ENCODE measurements at regions not wholly inside any gene's neighbourhood (a gene's known extent, or its start where the extent isn't known, plus 50 kb on each side); places are given as distances from the start of the nearest gene placed in this dataset.

DNA sequence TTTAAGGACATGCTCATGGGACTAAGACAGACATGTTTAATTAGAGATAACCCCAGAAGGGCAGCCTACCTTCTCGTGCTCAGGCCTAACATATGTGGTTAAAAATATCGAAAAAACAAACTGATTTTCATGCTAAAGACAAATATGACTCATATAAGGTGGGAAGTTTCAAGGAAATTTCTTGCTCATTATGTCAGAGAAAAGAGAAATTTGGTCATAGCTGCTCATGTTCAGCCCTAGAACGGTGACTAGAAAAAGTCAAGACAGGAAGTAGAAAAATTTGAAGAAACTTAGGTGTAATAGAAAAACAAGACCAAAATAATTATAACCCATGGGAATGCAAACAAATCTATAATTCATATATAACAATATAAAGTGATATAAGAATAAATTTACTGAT lies 120.6 kb downstream of the PRDM9 start:
- no peaks in the 10 kb centered on the region for H4K20me1 ChIP-seq (ENCODE audit: control insufficient read depth, insufficient read depth)
- H3K36me3 ChIP-seq (ENCODE audit: control insufficient read depth in 2 of 2, insufficient read depth in 2 of 2, low read length in 1 of 2) = no peaks in the 10 kb centered on the region
- H3K4me2 ChIP-seq (ENCODE audit: control insufficient read depth, insufficient read depth) = no peak overlapping the region
- no peaks in the 10 kb centered on the region for H3K27me3 ChIP-seq (replicated peaks in 1 of 2; ENCODE audit: control insufficient read depth in 2 of 2, insufficient read depth in 2 of 2, low read length in 1 of 2)
- ChIA-PET RAD21 (ENCODE audit: unreplicated experiment) (no interaction called here), POLR2A (no interaction called here), SMC1A (ENCODE audit: uncharacterized antibody, unreplicated experiment) (interaction anchor here (1.1 kb wide), 1 partner anchor 10 kb away, joined by 5 read pairs; no protein-coding TSS in a partner anchor), CTCF (no interaction called here)
- 0% methylated on average over 3 of the region's 3 CpGs for WGBS (ENCODE audit: insufficient coverage, insufficient replicate concordance, low lambda C conversion rate, missing lambda C conversion rate)
- DNase-seq (ENCODE audit: low read depth, low spot score) (no peak), FAIRE-seq (no peak), ATAC-seq (no peak)
- intact Hi-C loops (cut with micrococcal nuclease; ENCODE audit: unreplicated experiment) = no loop called here
- no peaks in the 10 kb centered on the region for H3K9me3 ChIP-seq (replicated peaks; ENCODE audit: control insufficient read depth, insufficient read depth, low read length)
- in situ Hi-C loops (cut with MboI) = no loop called here
- no peak overlapping the region for H3K27ac ChIP-seq (ENCODE audit: control insufficient read depth, insufficient read depth)
- no peaks in the 10 kb centered on the region for H3K4me1 ChIP-seq (ENCODE audit: control insufficient read depth, insufficient read depth, low read length)
- H2AFZ ChIP-seq (ENCODE audit: control insufficient read depth, low read depth, low read length) = no peak overlapping the region
- no peak overlapping the region for H3K4me3 ChIP-seq
- H3K79me2 ChIP-seq (ENCODE audit: control insufficient read depth, insufficient read depth, low read length) = no peaks in the 10 kb centered on the region
- BruUV-seq (replicated peaks) = no TSS peak
- no peak overlapping the region for H3K9ac ChIP-seq (ENCODE audit: control insufficient read depth, insufficient read depth, low read length)
- TF ChIP-seq CBX5 (IDR thresholded peaks at IDR 0.05; ENCODE audit: low read depth) (no peak), CTCF (IDR thresholded peaks at IDR 0.05 in 2 of 3, conservative IDR thresholded peaks at IDR 0.05 in 1 of 3; ENCODE audit: control insufficient read depth in 2 of 3, extremely low read depth in 1 of 3, insufficient read depth in 1 of 3, low read depth in 3 of 3, low read length in 3 of 3) (no peak), TAF1 (IDR thresholded peaks at IDR 0.05; ENCODE audit: borderline replicate concordance, low read depth, low read length) (no peak), SUZ12 (IDR thresholded peaks at IDR 0.05; ENCODE audit: unreplicated experiment) (no peak), YY1 (IDR thresholded peaks at IDR 0.05; ENCODE audit: low read depth, low read length) (no peak), ETV6 (conservative IDR thresholded peaks at IDR 0.05 in 1 of 2, IDR thresholded peaks at IDR 0.05 in 1 of 2; ENCODE audit: borderline replicate concordance in 1 of 2, low read depth in 1 of 2) (no peak), E2F4 (IDR thresholded peaks at IDR 0.05; ENCODE audit: low read depth, low read length) (no peak), GABPA (IDR thresholded peaks at IDR 0.05; ENCODE audit: low read depth) (no peak), RBBP5 (conservative IDR thresholded peaks at IDR 0.05) (no peak), CEBPZ (IDR thresholded peaks at IDR 0.05; ENCODE audit: low read depth, low read length) (no peak), NR2C2 (IDR thresholded peaks at IDR 0.05; ENCODE audit: borderline replicate concordance, control insufficient read depth, insufficient read length, low read depth) (no peak), E2F8 (IDR thresholded peaks at IDR 0.05; ENCODE audit: low read depth, partially characterized antibody) (no peak), EP300 (IDR thresholded peaks at IDR 0.05; ENCODE audit: borderline replicate concordance in 1 of 2, control insufficient read depth in 1 of 2, low read depth in 2 of 2, low read length in 2 of 2) (no peak), CREB1 (IDR thresholded peaks at IDR 0.05; ENCODE audit: low read depth) (no peak), MTA2 (IDR thresholded peaks at IDR 0.05; ENCODE audit: low read depth) (no peak), MEF2A (IDR thresholded peaks at IDR 0.05; ENCODE audit: insufficient read depth, low read depth, low read length) (no peak)

All from GM12878 (cell line).